ENCODE measurements at regions not wholly inside any gene's neighbourhood (a gene's known extent, or its start where the extent isn't known, plus 50 kb on each side); places are given as distances from the start of the nearest gene placed in this dataset.
A peak's percentile ranks its signal among the peaks of the same experiment; 100 is the strongest.

- TF ChIP-seq MAX (CRISPR knock-in tag; IDR thresholded peaks at IDR 0.05) (no peak), SMAD1 (IDR thresholded peaks at IDR 0.05; ENCODE audit: low read depth, low read length, partially characterized antibody) (no peak), NR3C1 (CRISPR knock-in tag; IDR thresholded peaks at IDR 0.05) (no peak), ESRRA (IDR thresholded peaks at IDR 0.05; ENCODE audit: borderline replicate concordance, low read depth) (no peak), SMAD4 (CRISPR knock-in tag; conservative IDR thresholded peaks at IDR 0.05) (peak; percentile 78; the same call in 1 of the 2 replicates), POLR2AphosphoS5 (IDR thresholded peaks at IDR 0.05; ENCODE audit: control insufficient read depth, insufficient read depth, low read depth, low read length) (peak; percentile 92), TFAM (CRISPR knock-in tag; conservative IDR thresholded peaks at IDR 0.05) (no peak), NR1H2 (CRISPR knock-in tag; IDR thresholded peaks at IDR 0.05) (no peak), YBX1 (IDR thresholded peaks at IDR 0.05) (no peak), HOXB6 (CRISPR knock-in tag; IDR thresholded peaks at IDR 0.05; ENCODE audit: borderline replicate concordance) (no peak), CAMTA2 (CRISPR knock-in tag; conservative IDR thresholded peaks at IDR 0.05) (no peak), MAZ (CRISPR knock-in tag; conservative IDR thresholded peaks at IDR 0.05 in 1 of 2, IDR thresholded peaks at IDR 0.05 in 1 of 2) (peak; percentile 64 to 75; a peak in 3 of 4 replicates), ZNF655 (CRISPR knock-in tag; IDR thresholded peaks at IDR 0.05) (no peak), SOX6 (IDR thresholded peaks at IDR 0.05) (peak; percentile 91), TCF15 (CRISPR knock-in tag; IDR thresholded peaks at IDR 0.05) (no peak), CREB3 (tag; conservative IDR thresholded peaks at IDR 0.05; ENCODE audit: low read depth) (peak; percentile 44; the same call in 1 of the 2 replicates), ZNF699 (CRISPR knock-in tag; IDR thresholded peaks at IDR 0.05; ENCODE audit: insufficient replicate concordance) (no peak), JUN (IDR thresholded peaks at IDR 0.05; ENCODE audit: borderline replicate concordance, low read depth, low read length) (peak; percentile 72; the same call in 1 of the 2 replicates), JUN (CRISPR knock-in tag; IDR thresholded peaks at IDR 0.05; ENCODE audit: borderline replicate concordance) (no peak), NEUROD1 (IDR thresholded peaks at IDR 0.05; ENCODE audit: borderline replicate concordance, low read depth, low read length, partially characterized antibody) (peak; percentile 85), L3MBTL2 (IDR thresholded peaks at IDR 0.05) (peak; percentile 93), MAFF (IDR thresholded peaks at IDR 0.05; ENCODE audit: low read length) (no peak), EP400 (IDR thresholded peaks at IDR 0.05) (peak; percentile 45), MTA1 (IDR thresholded peaks at IDR 0.05; ENCODE audit: borderline replicate concordance) (no peak)
- TF ChIP-seq, protein P1, sequence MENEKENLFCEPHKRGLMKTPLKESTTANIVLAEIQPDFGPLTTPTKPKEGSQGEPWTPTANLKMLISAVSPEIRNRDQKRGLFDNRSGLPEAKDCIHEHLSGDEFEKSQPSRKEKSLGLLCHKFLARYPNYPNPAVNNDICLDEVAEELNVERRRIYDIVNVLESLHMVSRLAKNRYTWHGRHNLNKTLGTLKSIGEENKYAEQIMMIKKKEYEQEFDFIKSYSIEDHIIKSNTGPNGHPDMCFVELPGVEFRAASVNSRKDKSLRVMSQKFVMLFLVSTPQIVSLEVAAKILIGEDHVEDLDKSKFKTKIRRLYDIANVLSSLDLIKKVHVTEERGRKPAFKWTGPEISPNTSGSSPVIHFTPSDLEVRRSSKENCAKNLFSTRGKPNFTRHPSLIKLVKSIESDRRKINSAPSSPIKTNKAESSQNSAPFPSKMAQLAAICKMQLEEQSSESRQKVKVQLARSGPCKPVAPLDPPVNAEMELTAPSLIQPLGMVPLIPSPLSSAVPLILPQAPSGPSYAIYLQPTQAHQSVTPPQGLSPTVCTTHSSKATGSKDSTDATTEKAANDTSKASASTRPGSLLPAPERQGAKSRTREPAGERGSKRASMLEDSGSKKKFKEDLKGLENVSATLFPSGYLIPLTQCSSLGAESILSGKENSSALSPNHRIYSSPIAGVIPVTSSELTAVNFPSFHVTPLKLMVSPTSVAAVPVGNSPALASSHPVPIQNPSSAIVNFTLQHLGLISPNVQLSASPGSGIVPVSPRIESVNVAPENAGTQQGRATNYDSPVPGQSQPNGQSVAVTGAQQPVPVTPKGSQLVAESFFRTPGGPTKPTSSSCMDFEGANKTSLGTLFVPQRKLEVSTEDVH (IDR thresholded peaks at IDR 0.05; ENCODE audit: low read depth, partially characterized antibody), result no peak
Observed at GRCh38 chr10:29131952-29132547, 156.8 kb upstream of the LYZL1 start (continued).
